ENCODE measurements at regions not wholly inside any gene's neighbourhood (a gene's known extent, or its start where the extent isn't known, plus 50 kb on each side); places are given as distances from the start of the nearest gene placed in this dataset.

- TF ChIP-seq, protein P1, sequence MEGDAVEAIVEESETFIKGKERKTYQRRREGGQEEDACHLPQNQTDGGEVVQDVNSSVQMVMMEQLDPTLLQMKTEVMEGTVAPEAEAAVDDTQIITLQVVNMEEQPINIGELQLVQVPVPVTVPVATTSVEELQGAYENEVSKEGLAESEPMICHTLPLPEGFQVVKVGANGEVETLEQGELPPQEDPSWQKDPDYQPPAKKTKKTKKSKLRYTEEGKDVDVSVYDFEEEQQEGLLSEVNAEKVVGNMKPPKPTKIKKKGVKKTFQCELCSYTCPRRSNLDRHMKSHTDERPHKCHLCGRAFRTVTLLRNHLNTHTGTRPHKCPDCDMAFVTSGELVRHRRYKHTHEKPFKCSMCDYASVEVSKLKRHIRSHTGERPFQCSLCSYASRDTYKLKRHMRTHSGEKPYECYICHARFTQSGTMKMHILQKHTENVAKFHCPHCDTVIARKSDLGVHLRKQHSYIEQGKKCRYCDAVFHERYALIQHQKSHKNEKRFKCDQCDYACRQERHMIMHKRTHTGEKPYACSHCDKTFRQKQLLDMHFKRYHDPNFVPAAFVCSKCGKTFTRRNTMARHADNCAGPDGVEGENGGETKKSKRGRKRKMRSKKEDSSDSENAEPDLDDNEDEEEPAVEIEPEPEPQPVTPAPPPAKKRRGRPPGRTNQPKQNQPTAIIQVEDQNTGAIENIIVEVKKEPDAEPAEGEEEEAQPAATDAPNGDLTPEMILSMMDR (conservative IDR thresholded peaks at IDR 0.05; ENCODE audit: low read depth, low read length), result no peak
- no peak for TF ChIP-seq EZH2 (IDR thresholded peaks at IDR 0.05; ENCODE audit: low read length, unreplicated experiment)
- no peak for TF ChIP-seq EZH2phosphoT487 (IDR thresholded peaks at IDR 0.05; ENCODE audit: borderline replicate concordance, low read length)
Observed at GRCh38 chr1:98058676-98059075, 137.8 kb upstream of the DPYD start.
